ENCODE measurements at regions not wholly inside any gene's neighbourhood (a gene's known extent, or its start where the extent isn't known, plus 50 kb on each side); places are given as distances from the start of the nearest gene placed in this dataset.

- Histone ChIP-seq H3F3A (ENCODE audit: insufficient read depth, low read length, poor library complexity, severe bottlenecking) (no peaks in the 10 kb centered on the region), H3K9me2 (ENCODE audit: insufficient read depth, low read length) (no peaks in the 10 kb centered on the region), H3K4me2 (ENCODE audit: low read length) (no peak overlapping the region), H2AFZ (ENCODE audit: low read depth, low read length) (no peak overlapping the region), H3K27ac (ENCODE audit: low read length) (no peak overlapping the region), H3K27me3 (ENCODE audit: insufficient read depth, low read depth, low read length) (no peaks in the 10 kb centered on the region), H3K9me3 (ENCODE audit: low read length) (no peaks in the 10 kb centered on the region), H3K4me3 (ENCODE audit: low read length) (no peak overlapping the region), H3K36me3 (ENCODE audit: insufficient read depth, low read length) (no peaks in the 10 kb centered on the region), H4K20me1 (ENCODE audit: insufficient read depth) (no peaks in the 10 kb centered on the region), H3K9ac (ENCODE audit: low read length) (no peak overlapping the region), H3K79me2 (replicated peaks; ENCODE audit: insufficient read depth, low read length) (no peaks in the 10 kb centered on the region)
- TF ChIP-seq MXI1 (conservative IDR thresholded peaks at IDR 0.05; ENCODE audit: poor library complexity, severe bottlenecking), result no peak
- no peak for TF ChIP-seq EP300 (conservative IDR thresholded peaks at IDR 0.05; ENCODE audit: poor library complexity, severe bottlenecking)
- TF ChIP-seq RAD21 (conservative IDR thresholded peaks at IDR 0.05), result no peak
- no peak for TF ChIP-seq TAF1 (IDR thresholded peaks at IDR 0.05; ENCODE audit: low read depth)
- no peak for TF ChIP-seq SMC3 (conservative IDR thresholded peaks at IDR 0.05; ENCODE audit: poor library complexity)
- no peak for TF ChIP-seq EZH2 (IDR thresholded peaks at IDR 0.05; ENCODE audit: borderline replicate concordance, insufficient read depth, low read length, poor library complexity, severe bottlenecking)
- no peak for TF ChIP-seq CTCF (IDR thresholded peaks at IDR 0.05; ENCODE audit: poor library complexity, severe bottlenecking)
- TF ChIP-seq POLR2AphosphoS5 (IDR thresholded peaks at IDR 0.05), result no peak
- no peak for TF ChIP-seq REST (IDR thresholded peaks at IDR 0.05; ENCODE audit: borderline replicate concordance)
Measured at GRCh38 chr9:134550584-134550983, 91.0 kb upstream of the COL5A1 start.

GRCh38 chr9:134551176-134551575 is 90.4 kb upstream of the COL5A1 start:
- H3K27me3 ChIP-seq (ENCODE audit: insufficient read depth, low read depth, low read length), result no peaks in the 10 kb centered on the region
- H3K9me3 ChIP-seq (ENCODE audit: low read length), result no peaks in the 10 kb centered on the region
- H3K4me2 ChIP-seq (ENCODE audit: low read length), result no peak overlapping the region
- no peaks in the 10 kb centered on the region for H4K20me1 ChIP-seq (ENCODE audit: insufficient read depth)
- H3K9ac ChIP-seq (ENCODE audit: low read length), result no peak overlapping the region
- H3K9me2 ChIP-seq (ENCODE audit: insufficient read depth, low read length), result no peaks in the 10 kb centered on the region
- H2AFZ ChIP-seq (ENCODE audit: low read depth, low read length), result no peak overlapping the region
- no peaks in the 10 kb centered on the region for H3F3A ChIP-seq (ENCODE audit: insufficient read depth, low read length, poor library complexity, severe bottlenecking)
- no peaks in the 10 kb centered on the region for H3K79me2 ChIP-seq (replicated peaks; ENCODE audit: insufficient read depth, low read length)
- no peak overlapping the region for H3K27ac ChIP-seq (ENCODE audit: low read length)
- H3K36me3 ChIP-seq (ENCODE audit: insufficient read depth, low read length), result no peaks in the 10 kb centered on the region
- no peak overlapping the region for H3K4me3 ChIP-seq (ENCODE audit: low read length)
- no peak for TF ChIP-seq MXI1 (conservative IDR thresholded peaks at IDR 0.05; ENCODE audit: poor library complexity, severe bottlenecking)
